NCI-H146 treated with DMSO at 0.1 percent for 48 hours (cell line): ENCODE measurements at regions not wholly inside any gene's neighbourhood (a gene's known extent, or its start where the extent isn't known, plus 50 kb on each side); places are given as distances from the start of the nearest gene placed in this dataset.

Source experiments
- DNase-seq: peaks from one replicate; lab custom pipeline; 2025; ENCODE audit not compliant: unreplicated experiment; lab: John Stamatoyannopoulos, UW

GRCh38 chr2:217722883-217723472, 279.8 kb downstream of the TNS1 start:
- DNase-seq, result no peak

GRCh38 chr2:217717646-217718045, 285.1 kb downstream of the TNS1 start:
- DNase-seq, result no peak

- no peak for DNase-seq
Measured at GRCh38 chr2:217715484-217715883, 287.3 kb downstream of the TNS1 start.

- DNase-seq, result no peak
Measured at GRCh38 chr2:217714287-217714751, 288.5 kb downstream of the TNS1 start.

GRCh38 chr2:217713395-217714286, 289.2 kb downstream of the TNS1 start:
- DNase-seq, result peak; percentile 15

GRCh38 chr2:217712431-217712830, 290.4 kb downstream of the TNS1 start:
- no peak for DNase-seq

GRCh38 chr2:217711188-217711587, 291.6 kb downstream of the TNS1 start:
- DNase-seq, result no peak

GRCh38 chr2:217710211-217710765, 292.5 kb downstream of the TNS1 start:
- DNase-seq, result no peak

GRCh38 chr2:217709478-217710210, 293.2 kb downstream of the TNS1 start:
- DNase-seq, result no peak

- no peak for DNase-seq
Measured at GRCh38 chr2:217707131-217707611, 295.6 kb downstream of the TNS1 start.

- no peak for DNase-seq
Measured at GRCh38 chr2:217706513-217706912, 296.3 kb downstream of the TNS1 start.

- DNase-seq, result no peak
Measured at GRCh38 chr2:217706095-217706494, 296.7 kb downstream of the TNS1 start.

- DNase-seq, result no peak
Measured at GRCh38 chr2:217705461-217705860, 297.3 kb downstream of the TNS1 start.

GRCh38 chr2:217703999-217704398, 298.8 kb downstream of the TNS1 start:
- no peak for DNase-seq

- DNase-seq, result no peak
Measured at GRCh38 chr2:217703102-217703501, 299.7 kb downstream of the TNS1 start.

- no peak for DNase-seq
Measured at GRCh38 chr2:217701622-217702021, 301.2 kb downstream of the TNS1 start.

- DNase-seq, result no peak
Measured at GRCh38 chr2:217698691-217699090, 304.1 kb downstream of the TNS1 start.

- no peak for DNase-seq
Measured at GRCh38 chr2:217695033-217695520, 307.7 kb downstream of the TNS1 start.

GRCh38 chr2:217694291-217694690, 308.5 kb downstream of the TNS1 start:
- DNase-seq, result no peak

- no peak for DNase-seq
Measured at GRCh38 chr2:217693363-217693762, 309.4 kb downstream of the TNS1 start.
